Smooth muscle cell (in vitro differentiated cells): ENCODE measurements at regions not wholly inside any gene's neighbourhood (a gene's known extent, or its start where the extent isn't known, plus 50 kb on each side); places are given as distances from the start of the nearest gene placed in this dataset.

ENCODE experiments used
- DNase-seq: peaks from one replicate; lab custom pipeline; 2025; ENCODE audit not compliant: unreplicated experiment; lab: John Stamatoyannopoulos, UW
- H2AFZ ChIP-seq: fragments of 200-600 bp; sonication (generic); 2 replicates; pipeline ENCODE4 v1.6.0; 2016; ENCODE audit warnings: antibody characterized with exemption, low read depth, mild to moderate bottlenecking
- H3F3A ChIP-seq: fragments of 200-600 bp; sonication (generic); 2 replicates; pipeline ENCODE4 v1.6.0; 2017; ENCODE audit warnings: antibody characterized with exemption, low read depth
- H3K27ac ChIP-seq: fragments of 200-600 bp; sonication (generic); 2 replicates; pipeline ENCODE4 v1.5.1; 2016; ENCODE audit warnings: low read depth, mild to moderate bottlenecking
- H3K27me3 ChIP-seq: fragments of 200-600 bp; sonication (generic); 2 replicates; pipeline ENCODE4 v1.6.1; 2016; ENCODE audit warnings: low read depth, mild to moderate bottlenecking
- H3K36me3 ChIP-seq: fragments of 200-600 bp; sonication (generic); 2 replicates; pipeline ENCODE4 v1.5.1; 2016; ENCODE audit warnings: low read depth
- H3K4me1 ChIP-seq: fragments of 200-600 bp; sonication (generic); 2 replicates; pipeline ENCODE4 v1.5.1; 2016; ENCODE audit warnings: low read depth
- H3K4me2 ChIP-seq: fragments of 200-600 bp; sonication (generic); 2 replicates; pipeline ENCODE4 v1.6.0; 2016; ENCODE audit warnings: mild to moderate bottlenecking
- H3K4me3 ChIP-seq: fragments of 200-600 bp; sonication (generic); 2 replicates; pipeline ENCODE4 v1.5.1; 2016; ENCODE audit warnings: mild to moderate bottlenecking
- H3K79me2 ChIP-seq: fragments of 200-600 bp; sonication (generic); 2 replicates; pipeline ENCODE4 v1.6.0; 2016; ENCODE audit warnings: low read depth, mild to moderate bottlenecking
- H3K9ac ChIP-seq: fragments of 200-600 bp; sonication (generic); 2 replicates; pipeline ENCODE4 v1.6.0; 2016; ENCODE audit warnings: low read depth
- H3K9me3 ChIP-seq: fragments of 200-600 bp; sonication (generic); replicated peaks from 2 replicates; pipeline ENCODE4 v1.5.1; 2016; ENCODE audit warnings: low read depth
- H4K20me1 ChIP-seq: fragments of 200-600 bp; sonication (generic); 2 replicates; pipeline ENCODE4 v1.6.0; 2016; ENCODE audit warnings: low read depth
- CTCF ChIP-seq: fragments of 200-600 bp; sonication (generic); IDR thresholded peaks from 2 replicates; pipeline ENCODE4 v1.5.1; 2017; ENCODE audit warnings: borderline replicate concordance, mild to moderate bottlenecking, antibody characterized with exemption; ENCODE audit not compliant: insufficient read depth, poor library complexity, severe bottlenecking
- WGBS: methylation state at CpG from one replicate; pipeline ENCODE4 v1.1.7; 2016; ENCODE audit warnings: low lambda C conversion rate; 5-methylcytosine and 5-hydroxymethylcytosine counted together

DNA sequence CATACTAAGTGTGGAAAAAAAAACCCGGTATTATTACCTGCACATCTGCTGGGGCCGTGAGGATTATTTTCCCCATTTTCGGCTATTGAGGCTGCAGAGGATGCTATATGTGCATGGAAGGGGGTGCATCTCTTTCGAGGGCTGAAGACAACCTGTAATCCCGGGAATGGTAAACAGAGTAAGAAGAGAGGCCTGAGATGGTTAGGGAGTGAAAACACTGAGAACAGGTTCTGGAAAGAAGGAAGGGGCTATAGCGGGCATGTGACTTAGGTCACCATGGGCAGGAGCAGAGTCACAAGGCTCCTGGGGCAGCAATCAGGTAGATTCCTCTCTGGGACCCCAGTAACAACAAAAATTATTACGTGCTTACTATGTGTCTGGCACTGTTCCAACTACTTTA, 299.1 kb downstream of the RRAGC start:
- no peak overlapping the region for H2AFZ ChIP-seq
- H3K9ac ChIP-seq: no peak overlapping the region
- no peak overlapping the region for H3K4me3 ChIP-seq
- no peak for DNase-seq
- H4K20me1 ChIP-seq: no peaks in the 10 kb centered on the region
- H3K4me1 ChIP-seq: peaks cover 12% of the 10 kb centered on the region
- H3K4me2 ChIP-seq: no peak overlapping the region
- 88% methylated on average over 7 of the region's 7 CpGs for WGBS
- no peaks in the 10 kb centered on the region for H3F3A ChIP-seq
- no peak for TF ChIP-seq CTCF
- H3K79me2 ChIP-seq: no peaks in the 10 kb centered on the region
- H3K27me3 ChIP-seq: peaks cover 70% of the 10 kb centered on the region
- H3K36me3 ChIP-seq: no peaks in the 10 kb centered on the region
- H3K9me3 ChIP-seq: no peaks in the 10 kb centered on the region
- H3K27ac ChIP-seq: no peak overlapping the region

DNA sequence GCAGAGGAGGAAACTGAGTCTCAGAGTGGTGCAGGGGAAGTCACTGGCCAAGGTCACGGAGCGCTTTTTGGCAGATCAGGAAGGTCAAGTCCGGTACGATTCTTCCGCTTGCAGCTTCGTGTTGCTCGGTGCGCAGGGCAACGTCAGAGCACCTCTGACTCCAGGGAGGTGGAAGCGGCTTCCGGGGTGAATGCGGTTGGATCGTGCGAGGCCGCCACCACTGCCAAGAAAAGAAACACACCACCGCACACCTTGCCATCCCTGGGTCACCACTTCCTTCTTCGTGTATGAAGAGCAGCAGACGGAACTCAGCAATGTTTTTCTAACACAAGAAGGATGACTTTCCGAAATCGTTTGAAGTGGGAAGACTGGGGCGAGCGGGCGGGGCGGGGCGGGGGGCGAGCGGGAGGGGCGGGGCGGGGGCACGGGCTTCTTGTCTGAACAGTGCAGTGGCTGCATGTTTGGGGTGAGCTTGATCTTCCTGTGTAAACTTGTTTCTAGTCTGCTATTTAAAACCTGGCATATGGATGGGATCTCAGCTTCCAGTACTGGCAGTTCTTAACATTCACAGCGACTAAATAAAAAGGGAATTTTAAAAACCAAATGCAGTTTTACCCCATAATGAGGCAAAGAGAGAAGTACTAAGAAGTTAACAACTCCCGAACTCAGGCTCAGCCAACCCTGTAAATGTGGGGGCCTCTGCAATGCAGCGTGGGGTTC, 300.0 kb downstream of the RRAGC start:
- H3K36me3 ChIP-seq: no peaks in the 10 kb centered on the region
- no peaks in the 10 kb centered on the region for H3K79me2 ChIP-seq
- no peak for DNase-seq
- no peaks in the 10 kb centered on the region for H3F3A ChIP-seq
- H3K4me2 ChIP-seq: peak overlapping the region; percentile 78
- peaks cover 12% of the 10 kb centered on the region for H3K4me1 ChIP-seq
- no peak overlapping the region for H2AFZ ChIP-seq
- no peak overlapping the region for H3K9ac ChIP-seq
- no peak for TF ChIP-seq CTCF
- WGBS: 41% methylated on average over 31 of the region's 33 CpGs
- H3K4me3 ChIP-seq: no peak overlapping the region
- H3K9me3 ChIP-seq: no peaks in the 10 kb centered on the region
- no peaks in the 10 kb centered on the region for H4K20me1 ChIP-seq
- H3K27ac ChIP-seq: no peak overlapping the region
- H3K27me3 ChIP-seq: peaks cover 64% of the 10 kb centered on the region

DNA sequence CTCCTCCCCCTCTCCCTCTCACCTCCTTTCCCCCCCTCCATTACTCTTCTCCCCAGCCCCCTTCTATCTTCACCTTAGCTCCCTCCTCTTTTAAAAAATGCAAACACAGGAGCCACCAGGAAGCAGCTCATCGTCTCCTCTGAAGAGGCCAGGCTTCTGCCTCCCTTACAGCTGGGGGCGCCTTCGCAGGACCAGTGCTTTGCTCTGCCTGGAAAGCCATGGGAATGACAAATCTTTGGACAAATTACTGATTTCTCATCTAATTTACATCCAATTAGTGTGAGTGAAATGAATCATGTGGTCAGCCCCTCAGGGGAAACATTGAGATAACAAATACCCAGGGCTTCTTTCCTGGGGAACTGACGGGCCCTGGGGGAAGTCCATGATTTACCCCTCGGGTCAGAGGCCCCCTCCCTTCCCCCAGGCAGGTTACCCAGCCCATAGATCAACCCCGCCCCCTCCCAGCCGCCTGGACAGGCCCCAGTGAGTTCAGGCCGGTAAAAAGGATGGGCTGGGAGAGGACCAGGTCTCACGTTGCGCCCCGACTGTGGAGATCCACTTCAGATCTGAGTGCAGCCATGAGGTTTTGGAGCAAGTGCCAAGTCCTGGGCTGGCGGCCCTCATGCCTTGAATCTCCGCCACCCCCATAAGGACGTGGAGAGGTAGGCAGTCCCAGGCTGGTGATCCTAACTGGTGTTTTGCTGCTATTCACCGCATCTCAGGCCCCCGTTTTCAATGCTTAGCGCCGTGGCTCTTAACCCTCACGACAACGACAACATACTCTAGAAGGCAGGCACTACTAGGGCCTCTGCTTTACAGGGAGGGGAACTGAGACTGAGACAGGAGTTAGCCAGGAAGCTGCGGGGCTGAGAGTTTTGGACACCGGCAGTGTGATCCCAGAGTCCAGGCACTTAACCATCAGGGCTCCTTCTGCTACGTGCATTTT, 300.8 kb downstream of the RRAGC start:
- no peak overlapping the region for H3K27ac ChIP-seq
- H3K36me3 ChIP-seq: no peaks in the 10 kb centered on the region
- no peaks in the 10 kb centered on the region for H4K20me1 ChIP-seq
- H2AFZ ChIP-seq: no peak overlapping the region
- WGBS: 27% methylated on average over 23 of the region's 23 CpGs
- H3K9me3 ChIP-seq: no peaks in the 10 kb centered on the region
- H3K4me3 ChIP-seq: no peak overlapping the region
- no peak for TF ChIP-seq CTCF
- H3K9ac ChIP-seq: no peak overlapping the region
- H3K27me3 ChIP-seq: peaks cover 56% of the 10 kb centered on the region
- H3F3A ChIP-seq: no peaks in the 10 kb centered on the region
- DNase-seq: no peak
- peak overlapping the region; percentile 78 for H3K4me2 ChIP-seq
- no peaks in the 10 kb centered on the region for H3K79me2 ChIP-seq
- peaks cover 12% of the 10 kb centered on the region for H3K4me1 ChIP-seq
